ENCODE measurements at regions not wholly inside any gene's neighbourhood (a gene's known extent, or its start where the extent isn't known, plus 50 kb on each side); places are given as distances from the start of the nearest gene placed in this dataset.
A peak's percentile ranks its signal among the peaks of the same experiment; 100 is the strongest.

- TF ChIP-seq CTCF (conservative IDR thresholded peaks at IDR 0.05) = no peak
- peak; percentile 70 for DNase-seq
- Mint-ChIP-seq H3K27ac (no peak overlapping the region), H3K27me3 (ENCODE audit: insufficient read depth) (no peaks in the 10 kb centered on the region), H3K4me1 (peaks cover 28% of the 10 kb centered on the region), H3K4me3 (no peak overlapping the region), H3K36me3 (ENCODE audit: low read depth) (no peaks in the 10 kb centered on the region), H3K9me3 (peaks cover 2% of the 10 kb centered on the region)
- peak overlapping the region; percentile 55 for H3K9ac ChIP-seq (ENCODE audit: extremely low read depth, low read length, poor library complexity, severe bottlenecking)
- no peak overlapping the region for H3K4me3 ChIP-seq (ENCODE audit: low read length)
- H3K27ac ChIP-seq (ENCODE audit: low read depth, low read length) = no peak overlapping the region
- peaks cover 7% of the 10 kb centered on the region for H3K9me3 ChIP-seq (ENCODE audit: control insufficient read depth, low read length)
- no peaks in the 10 kb centered on the region for H3K27me3 ChIP-seq (ENCODE audit: control insufficient read depth, insufficient read depth, low read length, poor library complexity, severe bottlenecking)
- H3K4me1 ChIP-seq (ENCODE audit: control insufficient read depth, insufficient read depth, low read length) = peaks cover 16% of the 10 kb centered on the region
- H3K36me3 ChIP-seq (ENCODE audit: control insufficient read depth, insufficient read depth, low read length) = no peaks in the 10 kb centered on the region
- 75 to 76% methylated on average over 5 of the region's 5 CpGs for WGBS, 2 experiments (ENCODE audit: insufficient coverage in 1 of 2, insufficient read length in 1 of 2)
Measured at GRCh38 chr3:17840651-17841050, 98.2 kb upstream of the TBC1D5 start.

GRCh38 chr3:17840126-17840525 is 97.7 kb upstream of the TBC1D5 start:
- H3K36me3 ChIP-seq (ENCODE audit: control insufficient read depth, insufficient read depth, low read length) = no peaks in the 10 kb centered on the region
- peaks cover 11% of the 10 kb centered on the region for H3K4me1 ChIP-seq (ENCODE audit: control insufficient read depth, insufficient read depth, low read length)
- Mint-ChIP-seq H3K36me3 (ENCODE audit: low read depth) (no peaks in the 10 kb centered on the region), H3K27ac (no peak overlapping the region), H3K9me3 (peaks cover 2% of the 10 kb centered on the region), H3K4me1 (peaks cover 23% of the 10 kb centered on the region), H3K27me3 (ENCODE audit: insufficient read depth) (no peaks in the 10 kb centered on the region), H3K4me3 (no peak overlapping the region)
- peak overlapping the region; percentile 55 for H3K9ac ChIP-seq (ENCODE audit: extremely low read depth, low read length, poor library complexity, severe bottlenecking)
- 93% methylated on average over 4 of the region's 4 CpGs; no CpG with 5 or more reads in 1 of the 2 experiments for WGBS, 2 experiments (ENCODE audit: insufficient coverage in 1 of 2, insufficient read length in 1 of 2)
- DNase-seq = no peak
- peaks cover 7% of the 10 kb centered on the region for H3K9me3 ChIP-seq (ENCODE audit: control insufficient read depth, low read length)
- no peak overlapping the region for H3K4me3 ChIP-seq (ENCODE audit: low read length)
- no peak for TF ChIP-seq CTCF (conservative IDR thresholded peaks at IDR 0.05)
- H3K27ac ChIP-seq (ENCODE audit: low read depth, low read length) = no peak overlapping the region
- no peaks in the 10 kb centered on the region for H3K27me3 ChIP-seq (ENCODE audit: control insufficient read depth, insufficient read depth, low read length, poor library complexity, severe bottlenecking)

GRCh38 chr3:17836919-17837318 is 94.5 kb upstream of the TBC1D5 start:
- no peaks in the 10 kb centered on the region for H3K36me3 ChIP-seq (ENCODE audit: control insufficient read depth, insufficient read depth, low read length)
- peaks cover 12% of the 10 kb centered on the region for H3K4me1 ChIP-seq (ENCODE audit: control insufficient read depth, insufficient read depth, low read length)
- no peak overlapping the region for H3K9ac ChIP-seq (ENCODE audit: extremely low read depth, low read length, poor library complexity, severe bottlenecking)
- no peak for TF ChIP-seq CTCF (conservative IDR thresholded peaks at IDR 0.05)
- no peak overlapping the region for H3K4me3 ChIP-seq (ENCODE audit: low read length)
- H3K4me1 Mint-ChIP-seq = peaks cover 28% of the 10 kb centered on the region
- H3K4me3 Mint-ChIP-seq = no peak overlapping the region
- H3K9me3 ChIP-seq (ENCODE audit: control insufficient read depth, low read length) = no peaks in the 10 kb centered on the region
- H3K36me3 Mint-ChIP-seq (ENCODE audit: low read depth) = no peaks in the 10 kb centered on the region
- H3K27me3 Mint-ChIP-seq (ENCODE audit: insufficient read depth) = no peaks in the 10 kb centered on the region
- no peak for DNase-seq
- no peaks in the 10 kb centered on the region for H3K9me3 Mint-ChIP-seq
- H3K27ac Mint-ChIP-seq = no peak overlapping the region
- WGBS, 2 experiments (ENCODE audit: insufficient coverage in 1 of 2, insufficient read length in 1 of 2) = 87 to 93% methylated on average over 2 to 6 of the region's 6 CpGs
- no peaks in the 10 kb centered on the region for H3K27me3 ChIP-seq (ENCODE audit: control insufficient read depth, insufficient read depth, low read length, poor library complexity, severe bottlenecking)
- no peak overlapping the region for H3K27ac ChIP-seq (ENCODE audit: low read depth, low read length)

Data from endodermal cell (in vitro differentiated cells).